Transverse colon (tissue), 4 donors: ENCODE measurements at regions not wholly inside any gene's neighbourhood (a gene's known extent, or its start where the extent isn't known, plus 50 kb on each side); places are given as distances from the start of the nearest gene placed in this dataset.

Experiments used
- EP300 ChIP-seq: sonication (generic); formaldehyde crosslinking; IDR thresholded peaks from one replicate; pipeline ENCODE4 v1.6.1; 2017; ENCODE audit warnings: antibody characterized with exemption, low read depth
- POLR2A ChIP-seq: fragments of 450-650 bp; IDR thresholded peaks from one replicate; pipeline ENCODE4 v1.6.1; 2016; ENCODE audit warnings: antibody characterized with exemption, mild to moderate bottlenecking, moderate library complexity
- POLR2AphosphoS5 ChIP-seq, 3 donors: sonication (generic); formaldehyde crosslinking; IDR thresholded peaks; one replicate each; pipeline ENCODE4 v1.6.1; 2016; ENCODE audit warnings: antibody characterized with exemption in 3 of 3
- TF ChIP-seq, protein P1 (sequence below), 5 experiments: fragments of 200-600 bp in 3 of 5; fragments of 450-650 bp in 2 of 5; sonication (generic) in 3 of 5; IDR thresholded peaks; 1 replicate in 2 of 5; 2 replicates in 3 of 5; pipeline ENCODE4 v1.5.1; 2016 to 2017; ENCODE audit warnings: antibody characterized with exemption in 5 of 5, inconsistent platforms in 3 of 5, mild to moderate bottlenecking in 2 of 5, moderate library complexity in 1 of 5

DNA sequence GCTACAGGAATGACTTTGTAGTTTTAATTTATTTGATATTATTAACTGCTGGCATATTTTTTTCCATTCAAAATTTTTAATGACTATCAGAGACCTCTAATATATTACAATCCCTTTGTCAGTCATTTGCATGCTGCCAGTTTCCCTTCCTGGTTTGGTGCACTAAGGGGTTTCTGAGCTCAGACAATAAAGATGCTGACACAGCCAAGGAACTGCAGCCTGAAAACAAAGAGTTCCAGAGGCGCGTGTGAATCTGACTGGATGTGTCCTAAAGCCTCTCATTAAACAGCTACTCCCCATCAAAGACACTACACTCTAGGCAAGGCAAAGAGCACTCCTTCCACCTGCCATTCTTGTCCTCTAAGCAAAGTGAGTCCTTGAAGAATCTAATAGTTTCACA, 116.8 kb upstream of the DST start:
- TF ChIP-seq, protein P1, sequence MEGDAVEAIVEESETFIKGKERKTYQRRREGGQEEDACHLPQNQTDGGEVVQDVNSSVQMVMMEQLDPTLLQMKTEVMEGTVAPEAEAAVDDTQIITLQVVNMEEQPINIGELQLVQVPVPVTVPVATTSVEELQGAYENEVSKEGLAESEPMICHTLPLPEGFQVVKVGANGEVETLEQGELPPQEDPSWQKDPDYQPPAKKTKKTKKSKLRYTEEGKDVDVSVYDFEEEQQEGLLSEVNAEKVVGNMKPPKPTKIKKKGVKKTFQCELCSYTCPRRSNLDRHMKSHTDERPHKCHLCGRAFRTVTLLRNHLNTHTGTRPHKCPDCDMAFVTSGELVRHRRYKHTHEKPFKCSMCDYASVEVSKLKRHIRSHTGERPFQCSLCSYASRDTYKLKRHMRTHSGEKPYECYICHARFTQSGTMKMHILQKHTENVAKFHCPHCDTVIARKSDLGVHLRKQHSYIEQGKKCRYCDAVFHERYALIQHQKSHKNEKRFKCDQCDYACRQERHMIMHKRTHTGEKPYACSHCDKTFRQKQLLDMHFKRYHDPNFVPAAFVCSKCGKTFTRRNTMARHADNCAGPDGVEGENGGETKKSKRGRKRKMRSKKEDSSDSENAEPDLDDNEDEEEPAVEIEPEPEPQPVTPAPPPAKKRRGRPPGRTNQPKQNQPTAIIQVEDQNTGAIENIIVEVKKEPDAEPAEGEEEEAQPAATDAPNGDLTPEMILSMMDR (IDR thresholded peaks at IDR 0.05): no peak
- TF ChIP-seq POLR2A (no peak), POLR2AphosphoS5 (IDR thresholded peaks at IDR 0.05) (no peak), EP300 (no peak)
